PC-3 (cell line): ENCODE measurements at regions not wholly inside any gene's neighbourhood (a gene's known extent, or its start where the extent isn't known, plus 50 kb on each side); places are given as distances from the start of the nearest gene placed in this dataset.

Experiments used
- EZH2 ChIP-seq: fragments of 300-600 bp; sonication (generic); IDR thresholded peaks from one replicate; pipeline ENCODE4 v1.6.1; 2017; ENCODE audit warnings: antibody characterized with exemption, mild to moderate bottlenecking, low read length; ENCODE audit not compliant: unreplicated experiment
- EZH2phosphoT487 ChIP-seq: fragments of 300-600 bp; sonication (generic); IDR thresholded peaks from 2 replicates; pipeline ENCODE4 v1.6.1; 2018; ENCODE audit warnings: mild to moderate bottlenecking, antibody characterized with exemption, low read length, borderline replicate concordance
- TF ChIP-seq, protein P1 (sequence below): fragments of 300-600 bp; sonication (generic); conservative IDR thresholded peaks from 2 replicates; pipeline ENCODE4 v1.5.1; 2017; ENCODE audit warnings: antibody characterized with exemption, low read depth, mild to moderate bottlenecking, low read length

GRCh38 chr5:84869675-84870074 lies 485.0 kb upstream of the EDIL3 start:
- TF ChIP-seq, protein P1, sequence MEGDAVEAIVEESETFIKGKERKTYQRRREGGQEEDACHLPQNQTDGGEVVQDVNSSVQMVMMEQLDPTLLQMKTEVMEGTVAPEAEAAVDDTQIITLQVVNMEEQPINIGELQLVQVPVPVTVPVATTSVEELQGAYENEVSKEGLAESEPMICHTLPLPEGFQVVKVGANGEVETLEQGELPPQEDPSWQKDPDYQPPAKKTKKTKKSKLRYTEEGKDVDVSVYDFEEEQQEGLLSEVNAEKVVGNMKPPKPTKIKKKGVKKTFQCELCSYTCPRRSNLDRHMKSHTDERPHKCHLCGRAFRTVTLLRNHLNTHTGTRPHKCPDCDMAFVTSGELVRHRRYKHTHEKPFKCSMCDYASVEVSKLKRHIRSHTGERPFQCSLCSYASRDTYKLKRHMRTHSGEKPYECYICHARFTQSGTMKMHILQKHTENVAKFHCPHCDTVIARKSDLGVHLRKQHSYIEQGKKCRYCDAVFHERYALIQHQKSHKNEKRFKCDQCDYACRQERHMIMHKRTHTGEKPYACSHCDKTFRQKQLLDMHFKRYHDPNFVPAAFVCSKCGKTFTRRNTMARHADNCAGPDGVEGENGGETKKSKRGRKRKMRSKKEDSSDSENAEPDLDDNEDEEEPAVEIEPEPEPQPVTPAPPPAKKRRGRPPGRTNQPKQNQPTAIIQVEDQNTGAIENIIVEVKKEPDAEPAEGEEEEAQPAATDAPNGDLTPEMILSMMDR, result no peak
- TF ChIP-seq EZH2 (no peak), EZH2phosphoT487 (no peak)
